GM13977 (cell line): ENCODE measurements at regions not wholly inside any gene's neighbourhood (a gene's known extent, or its start where the extent isn't known, plus 50 kb on each side); places are given as distances from the start of the nearest gene placed in this dataset.

Experiments used
- DNase-seq: peaks from one replicate; pipeline ENCODE4 v3.0.0; 2012; ENCODE audit warnings: low spot score
- CTCF ChIP-seq: IDR thresholded peaks from 2 replicates; pipeline ENCODE4 v1.5.1; 2012; ENCODE audit warnings: mild to moderate bottlenecking, control low read depth; ENCODE audit not compliant: insufficient read depth; ENCODE audit errors: extremely low read depth, missing control alignments
- in situ Hi-C: fragments of 300-500 bp; cut with MboI; formaldehyde crosslinking; loops from one replicate; pipeline ENCODE4 v1.12.0; 2022; ENCODE audit warnings: low sequenced_read_pairs, low pct_unique_long_range_greater_than_20kb, mixed read lengths, inconsistent platforms; ENCODE audit not compliant: unreplicated experiment

- no peak for DNase-seq
- in situ Hi-C loops = no loop called here
- TF ChIP-seq CTCF = no peak
Measured at GRCh38 chr5:3145641-3146040, 394.2 kb upstream of the IRX2 start.

- no peak for DNase-seq
- TF ChIP-seq CTCF = no peak
- in situ Hi-C loops = no loop called here
Measured at GRCh38 chr5:3143382-3143781, 391.9 kb upstream of the IRX2 start.

- in situ Hi-C loops = no loop called here
- TF ChIP-seq CTCF = no peak
- DNase-seq = no peak
Measured at GRCh38 chr5:3142261-3143027, 391.0 kb upstream of the IRX2 start.

- TF ChIP-seq CTCF = no peak
- DNase-seq = no peak
- in situ Hi-C loops = no loop called here
Measured at GRCh38 chr5:3140117-3140516, 388.6 kb upstream of the IRX2 start.

GRCh38 chr5:3139499-3139931 lies 388.0 kb upstream of the IRX2 start:
- in situ Hi-C loops = no loop called here
- no peak for TF ChIP-seq CTCF
- no peak for DNase-seq

GRCh38 chr5:3131161-3131560 lies 379.7 kb upstream of the IRX2 start:
- in situ Hi-C loops = no loop called here
- DNase-seq = no peak
- no peak for TF ChIP-seq CTCF
